HL-60 (cell line): ENCODE measurements at regions not wholly inside any gene's neighbourhood (a gene's known extent, or its start where the extent isn't known, plus 50 kb on each side); places are given as distances from the start of the nearest gene placed in this dataset.

Experiments
- DNase-seq, 2 experiments: peaks; one replicate each; pipeline ENCODE4 v3.0.0-alpha.2; 2010 to 2020; ENCODE audit warnings: low read depth in 1 of 2, low spot score in 1 of 2
- H3K27ac ChIP-seq: fragments of 250-450 bp; sonication (Bioruptor Pico); replicated peaks from 2 replicates; pipeline ENCODE4 v1.5.1; 2020; ENCODE audit warnings: mild to moderate bottlenecking, moderate library complexity
- H3K27me3 ChIP-seq: fragments of 250-450 bp; sonication (Bioruptor Pico); 2 replicates; pipeline ENCODE4 v1.5.1; 2021; ENCODE audit warnings: mild to moderate bottlenecking, moderate library complexity; ENCODE audit not compliant: insufficient read depth, poor library complexity, severe bottlenecking
- H3K4me3 ChIP-seq: replicated peaks from 2 replicates; pipeline ENCODE4 v1.5.1; 2011; ENCODE audit warnings: mild to moderate bottlenecking, control low read depth, low read length; ENCODE audit not compliant: insufficient read depth
- GABPA ChIP-seq: IDR thresholded peaks from 2 replicates; pipeline ENCODE4 v1.6.1; 2012; ENCODE audit warnings: low read depth
- POLR2AphosphoS5 ChIP-seq: IDR thresholded peaks from 2 replicates; pipeline ENCODE4 v1.6.1; 2012; ENCODE audit warnings: low read depth
- SPI1 ChIP-seq: IDR thresholded peaks from 2 replicates; pipeline ENCODE4 v1.6.1; 2012; ENCODE audit warnings: low read depth, mild to moderate bottlenecking, borderline replicate concordance
- TF ChIP-seq, protein P1 (sequence below): IDR thresholded peaks from 2 replicates; pipeline ENCODE4 v1.6.1; 2012; ENCODE audit warnings: low read depth; ENCODE audit not compliant: insufficient replicate concordance
- TF ChIP-seq, protein P2 (sequence below): IDR thresholded peaks from one replicate; pipeline ENCODE4 v1.5.1; 2011; ENCODE audit warnings: low read length, control low read depth, inconsistent platforms; ENCODE audit not compliant: insufficient read depth

DNA sequence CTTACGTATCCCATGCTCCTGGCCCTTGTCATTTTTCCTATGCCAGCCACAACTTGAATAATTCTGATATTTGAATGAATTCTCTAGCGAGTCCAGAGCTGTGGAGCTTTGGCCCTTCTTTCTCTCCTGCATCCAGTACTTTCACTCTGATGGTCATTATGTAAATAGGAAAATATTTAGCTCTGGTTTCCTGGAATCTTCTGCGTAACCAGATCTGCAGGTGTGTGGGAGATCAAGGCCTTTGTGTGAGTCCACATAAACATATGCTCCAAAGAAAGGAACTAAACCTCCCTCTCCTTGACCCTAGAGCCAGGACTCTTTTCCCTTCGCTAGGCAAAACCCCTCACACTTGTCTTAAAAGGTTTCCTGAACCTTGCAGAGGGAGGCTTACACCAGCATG is 132.5 kb upstream of the THBS1 start:
- TF ChIP-seq GABPA (no peak), SPI1 (no peak)
- TF ChIP-seq, protein P1, sequence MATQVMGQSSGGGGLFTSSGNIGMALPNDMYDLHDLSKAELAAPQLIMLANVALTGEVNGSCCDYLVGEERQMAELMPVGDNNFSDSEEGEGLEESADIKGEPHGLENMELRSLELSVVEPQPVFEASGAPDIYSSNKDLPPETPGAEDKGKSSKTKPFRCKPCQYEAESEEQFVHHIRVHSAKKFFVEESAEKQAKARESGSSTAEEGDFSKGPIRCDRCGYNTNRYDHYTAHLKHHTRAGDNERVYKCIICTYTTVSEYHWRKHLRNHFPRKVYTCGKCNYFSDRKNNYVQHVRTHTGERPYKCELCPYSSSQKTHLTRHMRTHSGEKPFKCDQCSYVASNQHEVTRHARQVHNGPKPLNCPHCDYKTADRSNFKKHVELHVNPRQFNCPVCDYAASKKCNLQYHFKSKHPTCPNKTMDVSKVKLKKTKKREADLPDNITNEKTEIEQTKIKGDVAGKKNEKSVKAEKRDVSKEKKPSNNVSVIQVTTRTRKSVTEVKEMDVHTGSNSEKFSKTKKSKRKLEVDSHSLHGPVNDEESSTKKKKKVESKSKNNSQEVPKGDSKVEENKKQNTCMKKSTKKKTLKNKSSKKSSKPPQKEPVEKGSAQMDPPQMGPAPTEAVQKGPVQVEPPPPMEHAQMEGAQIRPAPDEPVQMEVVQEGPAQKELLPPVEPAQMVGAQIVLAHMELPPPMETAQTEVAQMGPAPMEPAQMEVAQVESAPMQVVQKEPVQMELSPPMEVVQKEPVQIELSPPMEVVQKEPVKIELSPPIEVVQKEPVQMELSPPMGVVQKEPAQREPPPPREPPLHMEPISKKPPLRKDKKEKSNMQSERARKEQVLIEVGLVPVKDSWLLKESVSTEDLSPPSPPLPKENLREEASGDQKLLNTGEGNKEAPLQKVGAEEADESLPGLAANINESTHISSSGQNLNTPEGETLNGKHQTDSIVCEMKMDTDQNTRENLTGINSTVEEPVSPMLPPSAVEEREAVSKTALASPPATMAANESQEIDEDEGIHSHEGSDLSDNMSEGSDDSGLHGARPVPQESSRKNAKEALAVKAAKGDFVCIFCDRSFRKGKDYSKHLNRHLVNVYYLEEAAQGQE, result no peak
- TF ChIP-seq, protein P2, sequence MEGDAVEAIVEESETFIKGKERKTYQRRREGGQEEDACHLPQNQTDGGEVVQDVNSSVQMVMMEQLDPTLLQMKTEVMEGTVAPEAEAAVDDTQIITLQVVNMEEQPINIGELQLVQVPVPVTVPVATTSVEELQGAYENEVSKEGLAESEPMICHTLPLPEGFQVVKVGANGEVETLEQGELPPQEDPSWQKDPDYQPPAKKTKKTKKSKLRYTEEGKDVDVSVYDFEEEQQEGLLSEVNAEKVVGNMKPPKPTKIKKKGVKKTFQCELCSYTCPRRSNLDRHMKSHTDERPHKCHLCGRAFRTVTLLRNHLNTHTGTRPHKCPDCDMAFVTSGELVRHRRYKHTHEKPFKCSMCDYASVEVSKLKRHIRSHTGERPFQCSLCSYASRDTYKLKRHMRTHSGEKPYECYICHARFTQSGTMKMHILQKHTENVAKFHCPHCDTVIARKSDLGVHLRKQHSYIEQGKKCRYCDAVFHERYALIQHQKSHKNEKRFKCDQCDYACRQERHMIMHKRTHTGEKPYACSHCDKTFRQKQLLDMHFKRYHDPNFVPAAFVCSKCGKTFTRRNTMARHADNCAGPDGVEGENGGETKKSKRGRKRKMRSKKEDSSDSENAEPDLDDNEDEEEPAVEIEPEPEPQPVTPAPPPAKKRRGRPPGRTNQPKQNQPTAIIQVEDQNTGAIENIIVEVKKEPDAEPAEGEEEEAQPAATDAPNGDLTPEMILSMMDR, result no peak

GRCh38 chr15:39451121-39451688 is 129.7 kb upstream of the THBS1 start:
- no peaks in the 10 kb centered on the region for H3K27me3 ChIP-seq
- no peak for DNase-seq
- H3K4me3 ChIP-seq, result no peak overlapping the region
- TF ChIP-seq, protein P1, result no peak
- no peak for TF ChIP-seq POLR2AphosphoS5
- no peak overlapping the region for H3K27ac ChIP-seq

More for the DNA sequence above, 132.5 kb upstream of the THBS1 start:
- Histone ChIP-seq H3K27ac (no peak overlapping the region), H3K4me3 (no peak overlapping the region), H3K27me3 (no peaks in the 10 kb centered on the region)
- no peak for DNase-seq

DNA sequence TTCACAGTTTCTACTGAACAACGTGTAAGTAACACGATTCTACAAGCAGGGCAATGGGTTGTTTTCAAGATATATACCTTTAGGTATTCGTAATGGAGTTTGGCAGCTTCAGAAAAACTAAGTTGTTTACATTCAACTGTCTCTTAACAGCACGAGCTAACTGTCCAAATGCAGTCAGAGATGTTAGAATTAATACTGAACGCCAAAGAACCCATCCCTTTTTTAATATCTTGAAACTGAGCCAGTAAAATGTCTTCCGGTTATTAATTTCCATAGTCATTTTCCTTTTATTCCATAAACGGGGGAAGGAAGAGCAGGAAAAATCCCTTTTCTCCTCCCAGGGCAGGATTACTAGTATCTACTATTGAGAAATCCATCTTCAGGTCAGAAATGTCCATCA is 129.0 kb upstream of the THBS1 start:
- no peak overlapping the region for H3K4me3 ChIP-seq
- no peak for TF ChIP-seq GABPA
- TF ChIP-seq, protein P1, result no peak
- TF ChIP-seq POLR2AphosphoS5, result no peak
- no peak for TF ChIP-seq SPI1
- TF ChIP-seq, protein P2, result no peak
- no peak overlapping the region for H3K27ac ChIP-seq
- H3K27me3 ChIP-seq, result no peaks in the 10 kb centered on the region
- DNase-seq, result no peak

GRCh38 chr15:39453620-39454019 is 127.3 kb upstream of the THBS1 start:
- peak overlapping the region; percentile 85 for H3K27ac ChIP-seq
- peak in 1 of 2 experiments; percentile 85 for DNase-seq

More at GRCh38 chr15:39453620-39454019, 127.3 kb upstream of the THBS1 start:
- Histone ChIP-seq H3K4me3 (no peak overlapping the region), H3K27me3 (no peaks in the 10 kb centered on the region)
- TF ChIP-seq POLR2AphosphoS5, result no peak
- TF ChIP-seq, protein P1, result no peak
- TF ChIP-seq, protein P2, result no peak
- TF ChIP-seq SPI1, result peak; percentile 92; the same call in 1 of the 2 replicates
- TF ChIP-seq GABPA, result peak; percentile 24; the same call in 1 of the 2 replicates
